Smooth muscle cell (in vitro differentiated cells): ENCODE measurements at regions not wholly inside any gene's neighbourhood (a gene's known extent, or its start where the extent isn't known, plus 50 kb on each side); places are given as distances from the start of the nearest gene placed in this dataset.

Source experiments
- DNase-seq: peaks from one replicate; lab custom pipeline; 2025; ENCODE audit not compliant: unreplicated experiment; lab: John Stamatoyannopoulos, UW
- H2AFZ ChIP-seq: fragments of 200-600 bp; sonication (generic); 2 replicates; pipeline ENCODE4 v1.6.0; 2016; ENCODE audit warnings: antibody characterized with exemption, low read depth, mild to moderate bottlenecking
- H3F3A ChIP-seq: fragments of 200-600 bp; sonication (generic); 2 replicates; pipeline ENCODE4 v1.6.0; 2017; ENCODE audit warnings: antibody characterized with exemption, low read depth
- H3K27ac ChIP-seq: fragments of 200-600 bp; sonication (generic); 2 replicates; pipeline ENCODE4 v1.5.1; 2016; ENCODE audit warnings: low read depth, mild to moderate bottlenecking
- H3K27me3 ChIP-seq: fragments of 200-600 bp; sonication (generic); 2 replicates; pipeline ENCODE4 v1.6.1; 2016; ENCODE audit warnings: low read depth, mild to moderate bottlenecking
- H3K36me3 ChIP-seq: fragments of 200-600 bp; sonication (generic); 2 replicates; pipeline ENCODE4 v1.5.1; 2016; ENCODE audit warnings: low read depth
- H3K4me1 ChIP-seq: fragments of 200-600 bp; sonication (generic); 2 replicates; pipeline ENCODE4 v1.5.1; 2016; ENCODE audit warnings: low read depth
- H3K4me2 ChIP-seq: fragments of 200-600 bp; sonication (generic); 2 replicates; pipeline ENCODE4 v1.6.0; 2016; ENCODE audit warnings: mild to moderate bottlenecking
- H3K4me3 ChIP-seq: fragments of 200-600 bp; sonication (generic); 2 replicates; pipeline ENCODE4 v1.5.1; 2016; ENCODE audit warnings: mild to moderate bottlenecking
- H3K79me2 ChIP-seq: fragments of 200-600 bp; sonication (generic); 2 replicates; pipeline ENCODE4 v1.6.0; 2016; ENCODE audit warnings: low read depth, mild to moderate bottlenecking
- H3K9ac ChIP-seq: fragments of 200-600 bp; sonication (generic); 2 replicates; pipeline ENCODE4 v1.6.0; 2016; ENCODE audit warnings: low read depth
- H3K9me3 ChIP-seq: fragments of 200-600 bp; sonication (generic); replicated peaks from 2 replicates; pipeline ENCODE4 v1.5.1; 2016; ENCODE audit warnings: low read depth
- H4K20me1 ChIP-seq: fragments of 200-600 bp; sonication (generic); 2 replicates; pipeline ENCODE4 v1.6.0; 2016; ENCODE audit warnings: low read depth
- WGBS: methylation state at CpG from one replicate; pipeline ENCODE4 v1.1.7; 2016; ENCODE audit warnings: low lambda C conversion rate; 5-methylcytosine and 5-hydroxymethylcytosine counted together
- TF ChIP-seq, protein P1 (sequence below): fragments of 200-600 bp; sonication (generic); IDR thresholded peaks from 2 replicates; pipeline ENCODE4 v1.5.1; 2017; ENCODE audit warnings: borderline replicate concordance, mild to moderate bottlenecking, antibody characterized with exemption; ENCODE audit not compliant: insufficient read depth, poor library complexity, severe bottlenecking

DNA sequence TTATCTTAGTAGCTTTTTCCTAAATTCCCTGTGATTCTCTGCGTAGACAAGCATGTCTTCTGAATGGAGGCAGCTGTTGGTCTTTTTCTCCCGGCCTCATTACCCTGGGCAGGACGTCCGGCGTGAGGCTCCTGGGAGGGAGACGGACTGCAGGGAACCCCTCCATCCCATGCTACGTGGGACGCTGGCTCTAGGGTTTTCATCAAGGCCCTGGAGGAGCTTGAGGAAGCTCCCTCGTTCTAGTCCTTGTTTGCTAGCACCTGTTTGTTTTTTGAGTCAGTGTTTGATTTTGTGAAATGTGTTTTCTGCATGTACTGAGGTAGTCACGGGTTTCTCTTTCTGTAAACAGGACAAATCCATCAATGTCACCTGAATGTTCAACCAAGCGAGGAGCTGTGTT lies 99.3 kb upstream of the TMEM18 start:
- TF ChIP-seq, protein P1, sequence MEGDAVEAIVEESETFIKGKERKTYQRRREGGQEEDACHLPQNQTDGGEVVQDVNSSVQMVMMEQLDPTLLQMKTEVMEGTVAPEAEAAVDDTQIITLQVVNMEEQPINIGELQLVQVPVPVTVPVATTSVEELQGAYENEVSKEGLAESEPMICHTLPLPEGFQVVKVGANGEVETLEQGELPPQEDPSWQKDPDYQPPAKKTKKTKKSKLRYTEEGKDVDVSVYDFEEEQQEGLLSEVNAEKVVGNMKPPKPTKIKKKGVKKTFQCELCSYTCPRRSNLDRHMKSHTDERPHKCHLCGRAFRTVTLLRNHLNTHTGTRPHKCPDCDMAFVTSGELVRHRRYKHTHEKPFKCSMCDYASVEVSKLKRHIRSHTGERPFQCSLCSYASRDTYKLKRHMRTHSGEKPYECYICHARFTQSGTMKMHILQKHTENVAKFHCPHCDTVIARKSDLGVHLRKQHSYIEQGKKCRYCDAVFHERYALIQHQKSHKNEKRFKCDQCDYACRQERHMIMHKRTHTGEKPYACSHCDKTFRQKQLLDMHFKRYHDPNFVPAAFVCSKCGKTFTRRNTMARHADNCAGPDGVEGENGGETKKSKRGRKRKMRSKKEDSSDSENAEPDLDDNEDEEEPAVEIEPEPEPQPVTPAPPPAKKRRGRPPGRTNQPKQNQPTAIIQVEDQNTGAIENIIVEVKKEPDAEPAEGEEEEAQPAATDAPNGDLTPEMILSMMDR: no peak
- Histone ChIP-seq H3K36me3 (no peaks in the 10 kb centered on the region), H3K9ac (no peak overlapping the region), H3F3A (no peaks in the 10 kb centered on the region), H2AFZ (no peak overlapping the region), H3K4me3 (no peak overlapping the region), H4K20me1 (no peaks in the 10 kb centered on the region), H3K4me2 (no peak overlapping the region), H3K79me2 (no peaks in the 10 kb centered on the region), H3K4me1 (peaks cover 18% of the 10 kb centered on the region), H3K9me3 (no peaks in the 10 kb centered on the region), H3K27me3 (no peaks in the 10 kb centered on the region), H3K27ac (no peak overlapping the region)
- DNase-seq: no peak
- whole genome bisulfite sequencing: 85% methylated on average over 11 of the region's 11 CpGs

DNA sequence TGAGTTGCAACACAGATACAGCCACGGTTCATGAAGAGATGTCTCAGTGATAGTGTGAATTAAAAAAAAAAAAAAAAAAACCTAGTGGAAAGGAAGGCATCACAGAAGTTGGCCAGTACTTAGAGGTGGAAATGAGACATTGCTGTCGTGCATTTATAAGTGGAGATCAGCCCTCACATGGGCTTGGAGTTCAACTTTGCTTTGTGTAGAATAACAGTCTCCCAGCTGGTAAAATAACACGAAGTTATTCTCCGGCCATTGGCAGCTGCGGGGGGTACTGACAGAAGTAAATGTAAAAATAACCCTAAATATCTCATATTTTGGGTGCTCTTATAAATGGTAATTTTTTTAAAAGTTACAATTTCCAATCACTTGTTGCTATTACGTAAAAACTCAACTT lies 98.8 kb upstream of the TMEM18 start:
- H3K9ac ChIP-seq: no peak overlapping the region
- H2AFZ ChIP-seq: no peak overlapping the region
- H3K4me1 ChIP-seq: peaks cover 18% of the 10 kb centered on the region
- H3K27ac ChIP-seq: no peak overlapping the region
- no peak overlapping the region for H3K4me3 ChIP-seq
- H3K9me3 ChIP-seq: no peaks in the 10 kb centered on the region
- no peaks in the 10 kb centered on the region for H3F3A ChIP-seq
- TF ChIP-seq, protein P1: no peak
- no peaks in the 10 kb centered on the region for H3K36me3 ChIP-seq
- H3K27me3 ChIP-seq: no peaks in the 10 kb centered on the region
- DNase-seq: no peak
- H3K79me2 ChIP-seq: no peaks in the 10 kb centered on the region
- no peaks in the 10 kb centered on the region for H4K20me1 ChIP-seq
- 77% methylated on average over 6 of the region's 6 CpGs for WGBS
- H3K4me2 ChIP-seq: no peak overlapping the region

DNA sequence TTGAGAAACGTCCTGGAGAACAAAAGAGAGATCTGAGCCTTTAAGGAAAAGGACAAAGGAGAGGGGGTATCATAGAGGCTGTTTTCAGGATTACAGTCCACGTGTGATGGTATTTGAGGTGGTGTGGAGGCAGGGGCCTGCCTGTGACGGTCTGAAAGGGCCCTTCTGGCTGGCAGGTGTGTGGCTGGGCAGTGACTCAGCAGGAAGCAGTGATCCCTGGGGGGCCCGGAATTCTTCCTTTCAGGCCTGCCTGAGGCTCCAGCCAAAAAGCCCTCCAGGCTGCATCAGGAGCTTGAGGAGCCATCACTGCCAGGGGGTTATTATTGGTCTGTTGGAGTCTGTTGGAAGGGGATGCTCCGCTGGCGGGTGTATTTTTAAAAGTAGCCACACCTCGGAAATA lies 97.2 kb upstream of the TMEM18 start:
- H3K4me1 ChIP-seq: peaks cover 18% of the 10 kb centered on the region
- no peak overlapping the region for H3K9ac ChIP-seq
- no peaks in the 10 kb centered on the region for H3K9me3 ChIP-seq
- DNase-seq: no peak
- no peaks in the 10 kb centered on the region for H3K79me2 ChIP-seq
- 36% methylated on average over 7 of the region's 7 CpGs for WGBS
- no peaks in the 10 kb centered on the region for H4K20me1 ChIP-seq
- no peak overlapping the region for H2AFZ ChIP-seq
- H3K27me3 ChIP-seq: no peaks in the 10 kb centered on the region
- H3K27ac ChIP-seq: no peak overlapping the region
- no peaks in the 10 kb centered on the region for H3K36me3 ChIP-seq
- H3F3A ChIP-seq: no peaks in the 10 kb centered on the region
- TF ChIP-seq, protein P1: no peak
- no peak overlapping the region for H3K4me2 ChIP-seq
- H3K4me3 ChIP-seq: no peak overlapping the region

DNA sequence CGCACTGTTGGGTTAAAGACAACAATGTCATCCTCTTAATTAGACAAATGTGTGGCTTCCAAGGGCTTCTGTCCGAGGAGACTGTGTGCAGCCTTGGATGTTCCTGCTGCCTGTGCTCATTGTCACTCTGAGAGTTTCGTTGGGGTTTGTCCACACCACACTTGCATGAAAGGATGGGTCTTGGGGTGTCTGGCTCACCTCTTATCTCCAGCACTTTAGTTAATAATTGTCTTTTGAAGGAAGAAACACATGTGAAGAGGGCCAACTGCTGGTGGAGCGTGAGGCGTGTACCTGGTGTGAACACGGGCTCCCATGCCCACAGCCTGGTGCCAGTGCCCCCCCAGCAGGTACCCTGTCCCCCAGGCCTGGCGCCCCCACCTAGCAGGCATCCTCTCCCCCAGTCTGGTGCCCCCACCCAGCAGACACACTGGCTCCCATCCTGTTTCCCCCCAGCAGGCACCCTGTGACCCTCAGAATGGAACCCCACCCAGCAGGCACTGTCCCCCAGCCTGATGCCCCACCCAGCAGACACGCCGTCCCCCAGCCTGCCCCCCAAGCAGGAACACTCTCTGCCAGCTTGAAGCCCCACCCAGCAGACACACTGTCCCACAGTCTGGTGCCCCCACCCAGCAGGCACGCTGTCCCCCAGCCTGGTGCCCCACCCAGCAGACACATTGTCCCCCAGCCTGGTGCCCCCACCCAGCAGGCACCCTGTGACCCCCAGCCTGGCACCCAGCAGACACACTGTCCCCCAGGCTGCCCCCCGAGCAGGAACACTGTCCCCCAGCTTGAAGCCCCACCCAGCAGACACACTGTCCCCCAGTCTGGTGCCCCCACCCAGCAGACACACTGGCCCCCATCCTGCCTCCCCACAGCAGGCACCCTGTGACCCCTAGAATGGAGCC lies 96.3 kb upstream of the TMEM18 start:
- WGBS: 64% methylated on average over 6 of the region's 11 CpGs
- Histone ChIP-seq H3K9ac (no peak overlapping the region), H3K4me2 (no peak overlapping the region), H2AFZ (no peak overlapping the region), H3K79me2 (no peaks in the 10 kb centered on the region), H3F3A (no peaks in the 10 kb centered on the region), H4K20me1 (no peaks in the 10 kb centered on the region), H3K4me3 (no peak overlapping the region), H3K27ac (no peak overlapping the region), H3K36me3 (no peaks in the 10 kb centered on the region), H3K4me1 (peaks cover 18% of the 10 kb centered on the region), H3K27me3 (no peaks in the 10 kb centered on the region), H3K9me3 (no peaks in the 10 kb centered on the region)
- TF ChIP-seq, protein P1: no peak
- no peak for DNase-seq
